ENCODE measurements at regions not wholly inside any gene's neighbourhood (a gene's known extent, or its start where the extent isn't known, plus 50 kb on each side); places are given as distances from the start of the nearest gene placed in this dataset.

DNA sequence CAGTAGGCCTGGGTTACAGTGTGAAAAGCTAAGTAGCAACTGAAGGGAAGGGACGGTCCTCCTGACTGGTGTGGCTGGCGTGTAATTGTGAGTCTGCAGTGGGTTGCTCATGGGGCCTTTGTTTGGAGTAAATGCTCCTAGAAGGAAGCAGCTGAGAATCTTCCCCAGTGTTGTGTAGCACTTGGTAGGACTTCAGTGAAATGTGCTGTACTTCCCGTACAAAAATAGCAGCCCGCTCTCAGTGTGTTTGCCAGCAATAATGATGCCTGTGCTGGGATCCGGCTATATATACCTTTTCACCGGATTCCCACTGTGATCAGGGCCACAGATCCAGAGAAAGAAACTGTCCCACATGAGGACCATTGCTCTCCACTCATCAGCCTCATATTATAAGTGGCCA, 175.7 kb upstream of the NTM start:
- DNase-seq (ENCODE audit: low read depth) = no peak

DNA sequence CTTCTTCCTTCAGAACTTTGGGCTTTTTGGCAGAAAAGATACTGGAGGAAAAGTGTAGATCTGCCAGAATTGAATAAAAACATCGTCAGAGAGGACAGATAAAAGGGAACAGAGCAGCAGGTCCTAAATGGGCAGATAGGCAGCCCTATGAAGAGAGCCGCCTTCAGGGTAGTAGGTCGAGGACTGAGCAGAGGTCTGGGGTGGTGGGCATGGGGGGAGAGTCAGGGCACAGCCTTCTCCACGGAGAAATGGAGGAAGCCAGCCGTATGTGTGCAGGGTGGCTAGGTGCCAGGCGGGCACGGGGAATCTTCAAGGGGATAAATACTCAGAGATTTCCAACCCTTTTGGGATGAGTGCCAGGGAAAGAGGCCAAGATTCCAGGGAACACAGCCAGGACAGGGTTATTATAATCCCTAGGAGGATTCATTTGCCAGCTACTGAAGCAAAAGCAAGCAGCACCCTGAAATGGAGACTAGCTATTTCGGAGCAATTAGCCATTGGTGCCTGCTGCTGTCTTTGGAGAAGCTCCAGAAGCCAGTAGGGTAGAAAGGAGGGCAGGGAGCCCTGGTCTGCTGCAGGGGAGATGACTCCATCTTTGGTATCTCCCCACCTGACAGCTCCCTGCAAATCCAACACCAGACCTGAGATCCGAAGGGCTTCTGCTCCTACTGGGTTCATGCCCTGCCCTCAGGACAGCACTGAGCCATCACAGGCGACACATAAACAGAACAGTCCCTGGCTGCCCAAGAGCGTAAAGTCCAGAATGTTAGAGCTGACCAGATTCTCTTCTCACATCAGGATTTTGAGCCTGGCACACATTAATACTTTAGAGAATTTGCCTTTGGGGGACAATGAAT, 174.5 kb upstream of the NTM start:
- no peak overlapping the region for H3K4me3 ChIP-seq (ENCODE audit: low read length)
- peak; percentile 64 for DNase-seq (ENCODE audit: low read depth)

More for the DNA sequence above, 175.7 kb upstream of the NTM start:
- TF ChIP-seq, protein P1, sequence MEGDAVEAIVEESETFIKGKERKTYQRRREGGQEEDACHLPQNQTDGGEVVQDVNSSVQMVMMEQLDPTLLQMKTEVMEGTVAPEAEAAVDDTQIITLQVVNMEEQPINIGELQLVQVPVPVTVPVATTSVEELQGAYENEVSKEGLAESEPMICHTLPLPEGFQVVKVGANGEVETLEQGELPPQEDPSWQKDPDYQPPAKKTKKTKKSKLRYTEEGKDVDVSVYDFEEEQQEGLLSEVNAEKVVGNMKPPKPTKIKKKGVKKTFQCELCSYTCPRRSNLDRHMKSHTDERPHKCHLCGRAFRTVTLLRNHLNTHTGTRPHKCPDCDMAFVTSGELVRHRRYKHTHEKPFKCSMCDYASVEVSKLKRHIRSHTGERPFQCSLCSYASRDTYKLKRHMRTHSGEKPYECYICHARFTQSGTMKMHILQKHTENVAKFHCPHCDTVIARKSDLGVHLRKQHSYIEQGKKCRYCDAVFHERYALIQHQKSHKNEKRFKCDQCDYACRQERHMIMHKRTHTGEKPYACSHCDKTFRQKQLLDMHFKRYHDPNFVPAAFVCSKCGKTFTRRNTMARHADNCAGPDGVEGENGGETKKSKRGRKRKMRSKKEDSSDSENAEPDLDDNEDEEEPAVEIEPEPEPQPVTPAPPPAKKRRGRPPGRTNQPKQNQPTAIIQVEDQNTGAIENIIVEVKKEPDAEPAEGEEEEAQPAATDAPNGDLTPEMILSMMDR (conservative IDR thresholded peaks at IDR 0.05; ENCODE audit: low read depth, low read length) = no peak
- H3K4me3 ChIP-seq (ENCODE audit: low read length) = no peak overlapping the region

DNA sequence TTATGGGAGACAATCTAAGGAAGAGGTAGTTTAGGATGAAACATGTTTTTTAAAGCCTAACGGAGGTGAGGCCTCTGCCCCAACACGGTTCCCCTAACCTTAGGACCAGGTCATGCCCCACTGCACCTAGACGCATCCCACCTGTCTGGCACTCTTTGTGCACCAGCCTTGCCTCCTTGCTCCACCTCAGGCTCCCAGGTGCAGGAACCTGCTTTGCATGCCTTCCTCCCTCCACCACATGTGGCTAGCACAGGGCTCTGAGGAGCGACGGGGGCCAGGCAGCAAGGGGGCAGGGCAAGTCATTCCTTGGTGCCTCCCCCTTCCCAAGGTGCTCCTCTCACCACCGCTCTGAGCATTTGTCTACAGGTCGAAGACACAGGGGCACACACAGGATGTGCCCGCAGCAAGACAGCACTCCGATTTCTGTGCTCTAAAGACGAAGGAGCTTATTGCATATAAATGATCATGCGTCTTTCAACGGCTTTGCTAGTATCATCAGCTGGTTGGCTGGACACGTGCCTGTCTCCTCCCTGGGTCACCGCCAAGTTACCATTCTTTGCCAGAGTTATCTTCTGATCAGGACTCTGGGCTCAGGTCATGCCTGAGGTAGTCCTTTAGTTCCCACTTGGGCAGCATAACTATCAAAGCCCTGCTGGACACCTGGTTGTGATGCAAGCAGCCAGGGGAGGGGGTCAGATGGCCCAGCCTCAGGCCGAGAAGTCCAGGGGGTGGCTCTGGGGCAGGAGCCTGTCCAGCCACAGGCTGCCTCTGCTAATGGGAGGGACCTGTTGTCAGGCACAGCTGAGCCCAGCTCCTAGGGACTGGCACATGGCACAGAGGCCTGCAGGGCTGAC, 172.0 kb upstream of the NTM start:
- no peak for DNase-seq (ENCODE audit: low read depth)
- no peak overlapping the region for H3K4me3 ChIP-seq (ENCODE audit: low read length)
- TF ChIP-seq, protein P1 (conservative IDR thresholded peaks at IDR 0.05; ENCODE audit: low read depth, low read length) = no peak

More for the DNA sequence above, 174.5 kb upstream of the NTM start:
- TF ChIP-seq, protein P1 (conservative IDR thresholded peaks at IDR 0.05; ENCODE audit: low read depth, low read length) = no peak

DNA sequence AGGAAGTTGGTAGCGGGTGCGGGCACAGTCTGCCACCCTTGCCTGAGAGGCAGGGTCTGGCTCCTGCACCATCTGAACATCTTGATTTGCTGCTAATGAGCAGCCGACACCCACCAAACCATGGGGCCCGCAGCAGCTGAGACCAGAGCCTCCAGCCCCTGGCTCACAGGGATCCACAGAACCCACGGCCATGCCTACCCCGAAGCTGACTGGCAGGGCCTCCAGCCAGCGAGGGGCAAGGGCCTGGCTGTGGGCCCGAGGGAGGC, 171.5 kb upstream of the NTM start:
- H3K4me3 ChIP-seq (ENCODE audit: low read length) = no peak overlapping the region
- no peak for DNase-seq (ENCODE audit: low read depth)
- TF ChIP-seq, protein P1 (conservative IDR thresholded peaks at IDR 0.05; ENCODE audit: low read depth, low read length) = no peak

DNA sequence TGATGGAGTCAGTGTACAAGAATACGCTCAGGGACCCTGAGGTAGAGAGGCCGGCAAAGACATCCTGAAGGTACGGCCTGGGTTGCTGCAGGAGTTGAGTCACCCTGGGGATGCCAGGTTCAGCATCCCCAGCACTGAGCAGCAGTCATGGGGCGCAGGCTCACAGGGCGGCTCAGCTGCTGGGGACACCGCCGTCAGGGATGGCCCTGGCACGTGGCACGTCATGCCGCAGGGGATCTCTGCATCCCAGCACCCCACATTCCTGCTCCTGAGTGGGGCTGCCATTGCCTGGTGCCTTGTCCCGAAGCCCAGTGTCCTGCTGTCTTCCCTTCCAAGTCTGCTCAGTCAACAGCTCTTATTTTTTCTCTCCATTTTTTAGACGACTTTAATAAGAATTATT, 168.7 kb upstream of the NTM start:
- no peak overlapping the region for H3K4me3 ChIP-seq (ENCODE audit: low read length)
- DNase-seq (ENCODE audit: low read depth) = no peak
- TF ChIP-seq, protein P1 (conservative IDR thresholded peaks at IDR 0.05; ENCODE audit: low read depth, low read length) = no peak

DNA sequence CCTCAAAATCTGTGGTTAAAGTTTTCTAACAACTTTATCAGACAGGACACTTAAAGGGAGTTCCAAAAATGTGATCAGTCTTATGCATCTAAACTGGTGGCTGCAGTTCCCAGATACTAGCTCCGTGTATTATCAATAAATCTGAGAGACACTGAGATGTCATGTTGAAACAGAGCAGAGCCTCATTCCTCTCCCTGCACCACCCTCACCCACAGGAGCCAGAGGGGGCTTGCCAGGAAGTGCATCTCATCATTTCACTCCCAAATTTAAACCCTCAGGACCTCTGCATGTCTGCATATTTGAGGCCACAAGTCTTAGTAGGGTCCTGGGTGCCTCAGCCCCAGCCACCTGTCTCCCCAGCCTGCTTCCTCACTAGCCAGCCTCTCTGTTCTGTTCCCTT, 167.4 kb upstream of the NTM start:
- TF ChIP-seq, protein P1 (conservative IDR thresholded peaks at IDR 0.05; ENCODE audit: low read depth, low read length) = no peak
- no peak overlapping the region for H3K4me3 ChIP-seq (ENCODE audit: low read length)
- no peak for DNase-seq (ENCODE audit: low read depth)

Measured in retinal pigment epithelial cell (primary cell).